Dermis blood vessel endothelial cell (primary cell): ENCODE measurements at regions not wholly inside any gene's neighbourhood (a gene's known extent, or its start where the extent isn't known, plus 50 kb on each side); places are given as distances from the start of the nearest gene placed in this dataset.
"Not testable (repeated sequence)": the region's sequence is repeated elsewhere in the genome, so short reads cannot be mapped to it uniquely, and the experiment has no call there.

ENCODE experiments used
- DNase-seq: peaks from one replicate; pipeline ENCODE4 v3.0.0; 2010

DNA sequence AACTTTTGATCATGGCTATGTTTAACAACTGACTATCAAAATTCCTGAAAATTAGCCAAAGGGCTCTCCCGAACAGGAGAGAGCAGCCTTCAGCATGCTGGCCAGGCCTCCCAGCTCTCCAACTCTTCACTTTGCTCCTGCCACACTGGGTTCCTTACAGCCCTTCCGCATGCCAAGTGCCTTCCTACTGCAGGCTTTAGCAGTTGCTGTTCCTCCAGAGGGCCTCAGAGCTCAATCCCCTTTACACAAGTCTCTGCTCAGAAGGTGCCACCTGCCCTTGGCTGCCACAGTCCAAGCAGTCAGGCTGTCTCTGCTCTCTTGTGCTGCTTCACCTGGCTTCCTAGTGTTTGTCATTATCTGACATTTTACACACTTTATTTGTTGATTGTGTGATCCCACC is 553.1 kb upstream of the PPP2R3A start:
- no peak for DNase-seq

DNA sequence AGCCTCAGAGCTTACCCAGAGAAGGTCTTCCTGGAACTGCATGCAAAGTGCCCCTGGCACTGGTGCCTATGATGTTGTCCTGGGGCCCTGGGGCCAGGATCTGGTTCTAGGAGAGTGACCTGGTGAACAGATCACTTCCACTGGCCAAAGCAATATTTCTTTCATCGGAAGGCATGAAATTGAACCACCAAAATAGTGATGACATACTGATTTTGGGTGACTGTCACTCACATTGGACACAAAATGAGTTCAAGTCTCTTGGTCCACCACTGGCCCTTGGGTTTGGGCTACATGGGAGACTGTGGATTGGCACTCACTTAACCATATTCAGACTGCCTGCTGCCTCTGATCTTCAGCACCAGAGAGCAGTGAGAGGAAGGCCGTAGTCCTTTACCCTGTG is 549.3 kb upstream of the PPP2R3A start:
- no peak for DNase-seq

DNA sequence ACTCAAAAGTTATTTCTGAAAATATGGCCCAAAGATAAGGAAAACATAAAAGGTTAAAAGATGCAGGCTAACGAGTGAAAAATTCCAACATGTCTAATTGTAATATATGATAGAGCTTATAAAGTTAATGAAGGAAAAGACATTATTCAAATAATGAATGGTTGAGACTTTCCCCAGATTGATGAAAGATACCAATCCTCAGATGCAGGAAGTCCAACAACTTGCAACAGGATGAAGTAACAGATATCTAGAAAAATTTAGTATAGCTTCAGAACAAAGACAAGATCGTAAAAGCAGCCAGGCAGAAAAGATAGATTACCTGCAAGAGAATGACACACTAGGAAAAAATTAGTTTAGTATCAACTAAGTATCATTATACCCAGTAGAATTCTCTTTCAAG is 546.4 kb upstream of the PPP2R3A start:
- no peak for DNase-seq

- no peak for DNase-seq
Observed at GRCh38 chr3:135426508-135426907, 539.0 kb upstream of the PPP2R3A start.

DNA sequence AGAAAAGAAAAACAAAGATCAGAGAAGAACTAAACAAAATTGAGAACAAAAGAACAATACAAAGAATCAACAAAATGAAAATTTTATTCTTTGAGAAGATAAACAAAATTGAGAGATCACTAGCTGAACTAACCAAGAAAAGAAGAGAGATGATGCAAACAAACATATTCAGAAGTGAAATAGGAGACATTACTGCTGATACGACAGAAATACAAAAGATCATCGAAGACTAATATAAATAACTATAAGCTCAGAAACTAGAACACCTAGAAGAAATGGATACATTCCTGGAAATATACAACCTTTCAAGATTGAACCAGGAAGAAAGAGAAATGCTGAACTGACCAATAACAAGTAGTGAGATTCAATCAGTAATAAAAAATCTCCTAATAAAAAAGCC is 533.1 kb upstream of the PPP2R3A start:
- DNase-seq: no peak

DNA sequence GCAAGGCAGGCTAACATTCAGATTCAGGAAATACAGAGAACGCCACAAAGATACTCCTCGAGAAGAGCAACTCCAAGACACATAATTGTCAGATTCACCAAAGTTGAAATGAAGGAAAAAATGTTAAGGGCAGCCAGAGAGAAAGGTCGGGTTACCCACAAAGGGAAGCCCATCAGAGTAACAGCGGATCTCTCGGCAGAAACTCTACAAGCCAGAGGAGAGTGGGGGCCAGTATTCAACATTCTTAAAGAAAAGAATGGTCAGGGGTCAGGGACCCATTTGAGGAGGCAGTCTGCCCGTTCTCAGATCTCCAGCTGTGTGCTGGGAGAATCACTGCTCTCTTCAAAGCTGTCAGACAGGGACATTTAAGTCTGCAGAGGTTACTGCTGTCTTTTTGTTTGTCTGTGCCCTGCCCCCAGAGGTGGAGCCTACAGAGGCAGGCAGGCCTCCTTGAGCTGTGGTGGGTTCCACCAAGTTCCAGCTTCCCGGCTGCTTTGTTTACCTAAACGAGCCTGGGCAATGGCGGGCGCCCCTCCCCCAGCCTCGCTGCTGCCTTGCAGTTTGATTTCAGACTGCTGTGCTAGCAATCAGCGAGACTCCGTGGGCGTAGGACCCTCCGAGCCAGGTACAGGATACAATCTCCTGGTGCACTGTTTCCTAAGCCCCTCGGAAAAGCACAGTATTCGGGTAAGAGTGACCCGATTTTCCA is 526.5 kb upstream of the PPP2R3A start:
- DNase-seq: not testable (repeated sequence)

GRCh38 chr3:135439632-135440031 is 525.9 kb upstream of the PPP2R3A start:
- DNase-seq: not testable (repeated sequence)

DNA sequence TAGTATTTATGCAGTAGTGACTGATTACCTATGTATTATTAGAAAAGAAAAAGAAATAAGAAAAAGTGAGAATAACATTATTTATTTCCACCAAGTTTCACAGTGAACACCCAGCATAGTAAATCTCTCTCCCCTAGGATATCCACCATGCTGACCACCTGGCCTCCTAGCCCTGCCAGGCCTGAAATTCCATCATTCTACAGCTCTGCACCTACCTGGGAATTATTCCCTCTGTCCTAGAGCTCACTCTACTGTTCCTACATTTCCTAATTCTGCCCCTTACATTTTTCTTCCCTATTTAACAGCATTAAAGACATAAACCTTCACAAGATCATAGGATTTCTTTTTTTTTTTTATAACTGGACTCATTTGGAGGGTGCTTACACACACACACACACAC is 525.3 kb upstream of the PPP2R3A start:
- no peak for DNase-seq

- DNase-seq: no peak
Observed at GRCh38 chr3:135440746-135441145, 524.8 kb upstream of the PPP2R3A start.

DNA sequence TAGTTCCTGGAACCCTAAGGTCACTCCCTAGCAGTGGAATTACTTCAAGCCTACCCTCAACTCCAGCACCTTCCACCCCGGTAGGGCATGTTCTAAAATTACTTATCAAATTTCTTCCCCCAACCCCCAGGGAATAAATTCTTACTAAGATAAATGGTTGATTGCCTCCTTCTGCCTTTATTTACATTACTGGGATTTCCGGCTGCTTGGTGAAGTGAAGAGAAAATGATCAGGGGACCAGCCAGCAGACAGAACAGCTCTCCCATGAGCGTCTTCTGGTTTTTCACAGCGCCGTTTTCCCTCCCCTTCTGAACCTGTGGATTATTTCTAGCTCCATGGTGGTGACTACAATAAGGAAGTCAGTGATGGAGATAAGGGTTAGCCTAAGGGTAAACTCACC is 521.5 kb upstream of the PPP2R3A start:
- DNase-seq: no peak

DNA sequence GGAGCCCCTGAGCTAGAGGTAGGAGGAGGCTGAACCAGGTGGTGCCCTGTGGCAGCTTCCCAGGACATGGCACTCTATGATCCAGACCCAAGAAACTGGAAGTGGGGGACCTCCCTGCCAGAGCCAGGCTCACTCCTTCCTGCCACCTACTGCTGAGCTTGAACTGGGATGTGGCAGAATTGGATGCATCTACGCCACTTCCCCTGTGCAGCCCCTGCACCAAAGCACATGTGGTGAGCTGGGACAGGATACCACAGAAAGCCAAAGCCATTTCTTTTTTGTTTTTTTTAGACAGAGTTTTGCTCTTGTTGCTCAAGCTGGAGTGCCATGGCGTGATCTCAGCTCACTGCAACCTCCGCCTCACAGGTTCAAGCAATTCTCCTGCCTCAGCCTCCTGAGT is 518.0 kb upstream of the PPP2R3A start:
- no peak for DNase-seq

DNA sequence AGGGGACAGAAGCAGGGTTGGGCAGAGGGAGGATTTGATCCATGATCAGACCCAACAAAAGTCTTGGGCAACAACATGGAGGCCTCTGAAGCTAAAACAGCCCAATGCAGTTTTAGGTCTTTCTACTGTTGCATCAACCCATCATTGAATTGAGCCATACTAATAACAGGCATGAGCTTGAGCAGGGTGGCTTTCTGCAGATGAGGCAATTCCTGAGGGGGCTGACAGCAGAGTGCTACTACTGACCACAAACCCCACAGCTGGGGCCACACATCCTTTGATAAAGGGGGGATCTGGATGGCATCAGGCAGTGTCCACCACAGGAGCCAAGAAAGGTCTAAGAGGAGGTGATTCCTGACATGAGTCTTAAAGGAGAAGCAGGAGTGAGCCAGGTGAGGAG is 517.0 kb upstream of the PPP2R3A start:
- no peak for DNase-seq

DNA sequence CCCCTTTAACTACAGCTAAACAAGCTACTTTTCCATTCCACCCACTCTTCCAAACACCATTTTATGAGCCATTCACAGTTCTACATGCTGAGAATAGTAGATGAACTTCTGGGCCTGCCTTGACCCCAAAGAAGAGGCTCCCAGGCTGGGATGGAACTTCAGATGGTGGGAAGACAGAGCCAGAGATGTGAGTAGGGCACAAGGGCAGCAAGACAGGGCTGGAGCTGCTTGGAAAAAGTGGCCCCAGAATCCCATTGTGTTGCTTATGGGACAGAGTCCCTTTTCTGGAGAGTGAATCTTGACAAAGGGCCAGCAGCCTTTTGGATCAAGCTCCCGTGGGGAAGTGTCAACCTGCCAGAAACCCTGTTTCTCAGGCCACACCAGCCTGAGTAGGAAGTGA is 516.5 kb upstream of the PPP2R3A start:
- DNase-seq: no peak

DNA sequence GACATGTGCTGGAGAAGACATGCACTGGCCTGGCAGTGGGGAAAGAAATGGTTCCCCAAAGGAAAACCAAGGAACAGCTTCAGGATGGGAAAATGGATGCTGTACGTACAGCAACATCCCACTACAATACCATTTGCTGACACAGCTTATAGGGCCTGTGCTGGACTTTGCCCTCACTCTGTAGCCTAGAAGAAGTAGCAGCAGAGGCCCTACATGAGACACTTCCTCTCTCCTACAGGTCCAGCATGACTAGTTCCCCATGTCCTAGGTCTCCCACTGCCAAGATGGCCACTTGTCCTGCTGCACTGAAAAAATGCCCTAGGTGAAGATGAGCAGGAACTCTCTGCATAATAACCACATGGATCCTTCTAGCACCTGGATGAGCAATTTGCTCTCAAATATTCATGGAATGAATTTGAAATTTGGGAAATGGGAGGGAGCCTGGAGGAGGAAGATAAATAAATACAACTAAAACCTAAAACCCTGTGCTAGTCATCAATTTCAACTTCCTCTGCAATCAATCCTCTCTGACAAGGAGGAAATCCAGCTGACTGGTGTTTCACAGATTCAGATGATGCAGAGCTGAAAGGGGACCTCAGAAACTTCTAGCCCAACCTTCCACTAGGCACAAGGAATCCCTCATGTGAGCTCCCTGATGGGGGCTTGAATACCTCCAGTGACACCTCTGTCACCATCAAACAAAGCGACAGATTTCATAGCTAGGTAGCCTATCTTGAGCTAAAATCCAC is 514.3 kb upstream of the PPP2R3A start:
- no peak for DNase-seq

DNA sequence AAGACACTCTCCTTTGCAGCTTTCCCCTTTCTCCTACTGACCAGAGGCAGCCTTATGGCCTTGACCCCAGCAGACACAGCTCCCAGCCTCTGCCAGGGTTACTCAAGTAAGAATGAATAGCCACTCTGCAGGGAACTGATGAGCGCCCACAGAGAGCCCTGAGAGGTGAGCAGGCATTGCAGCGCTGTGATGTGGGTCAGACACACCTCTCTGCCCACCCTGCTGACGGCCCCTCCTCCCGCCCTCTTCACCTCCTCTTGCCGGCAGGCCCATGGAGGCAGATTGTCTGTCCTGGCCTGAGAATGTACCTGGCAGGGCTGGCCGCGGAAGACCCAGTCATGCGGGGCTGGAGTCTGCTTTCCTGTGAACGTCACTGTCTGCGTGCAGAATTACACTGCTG is 512.6 kb upstream of the PPP2R3A start:
- DNase-seq: no peak

- no peak for DNase-seq
Observed at GRCh38 chr3:135453326-135453725, 512.2 kb upstream of the PPP2R3A start.

DNA sequence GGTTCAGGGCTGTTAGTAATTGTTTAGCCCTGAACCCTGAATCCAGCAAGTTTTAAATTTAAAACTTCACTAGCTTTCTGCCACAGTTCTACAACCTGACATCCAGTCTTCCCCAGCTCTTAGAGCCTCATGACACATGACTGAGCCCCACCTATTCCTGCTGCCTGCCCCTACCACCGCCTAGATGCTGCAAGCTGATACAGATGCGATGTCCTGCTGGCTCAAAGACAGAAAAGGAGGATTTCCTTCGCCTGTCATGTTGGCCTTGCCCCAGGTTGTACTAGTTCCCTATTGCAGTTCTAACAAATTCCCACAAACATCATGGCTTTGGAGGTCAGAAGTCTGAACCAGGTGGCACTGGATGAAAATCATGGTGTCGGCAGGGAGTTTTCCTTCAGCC is 510.6 kb upstream of the PPP2R3A start:
- no peak for DNase-seq

DNA sequence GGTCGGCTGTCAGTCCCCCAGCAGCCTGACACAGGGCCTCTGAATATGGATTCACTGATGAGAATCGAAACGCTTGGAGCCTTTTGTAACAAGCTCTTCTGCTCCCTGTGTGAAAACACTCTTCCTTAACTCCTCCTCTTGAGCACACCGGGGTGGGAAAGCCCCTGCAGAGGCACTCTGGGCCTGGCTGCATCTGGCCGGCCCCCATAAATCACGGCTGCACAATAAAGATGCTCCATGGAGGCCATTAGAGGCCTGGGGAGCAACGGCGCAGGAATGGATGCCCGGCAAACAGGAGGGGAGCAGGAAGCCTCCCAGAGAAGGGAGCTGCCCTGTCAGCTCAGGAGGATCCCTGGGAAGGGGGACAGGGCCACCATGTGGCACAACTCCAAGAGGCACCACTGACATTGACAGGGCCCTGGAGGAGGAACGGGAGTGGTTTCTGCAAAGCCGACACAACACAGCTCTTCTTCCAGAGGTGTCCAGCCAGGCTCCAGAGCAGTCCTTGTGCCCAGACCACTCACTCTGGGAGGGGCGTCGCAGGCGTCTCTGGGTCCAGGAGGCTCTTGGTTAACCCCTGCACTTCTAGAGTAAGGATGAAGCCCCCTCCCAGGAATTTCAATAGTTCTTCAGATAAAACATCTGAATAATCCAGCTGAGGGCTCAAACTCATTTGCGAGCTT is 509.3 kb upstream of the PPP2R3A start:
- no peak for DNase-seq

- no peak for DNase-seq
Observed at GRCh38 chr3:135458541-135459322, 506.8 kb upstream of the PPP2R3A start.

- DNase-seq: no peak
Observed at GRCh38 chr3:135460273-135460672, 505.3 kb upstream of the PPP2R3A start.

GRCh38 chr3:135471911-135472310 is 493.6 kb upstream of the PPP2R3A start:
- DNase-seq: no peak

GRCh38 chr3:135473449-135473848 is 492.1 kb upstream of the PPP2R3A start:
- no peak for DNase-seq

GRCh38 chr3:135487261-135487660 is 478.3 kb upstream of the PPP2R3A start:
- DNase-seq: no peak
